ENCODE measurements at regions not wholly inside any gene's neighbourhood (a gene's known extent, or its start where the extent isn't known, plus 50 kb on each side); places are given as distances from the start of the nearest gene placed in this dataset.

DNA sequence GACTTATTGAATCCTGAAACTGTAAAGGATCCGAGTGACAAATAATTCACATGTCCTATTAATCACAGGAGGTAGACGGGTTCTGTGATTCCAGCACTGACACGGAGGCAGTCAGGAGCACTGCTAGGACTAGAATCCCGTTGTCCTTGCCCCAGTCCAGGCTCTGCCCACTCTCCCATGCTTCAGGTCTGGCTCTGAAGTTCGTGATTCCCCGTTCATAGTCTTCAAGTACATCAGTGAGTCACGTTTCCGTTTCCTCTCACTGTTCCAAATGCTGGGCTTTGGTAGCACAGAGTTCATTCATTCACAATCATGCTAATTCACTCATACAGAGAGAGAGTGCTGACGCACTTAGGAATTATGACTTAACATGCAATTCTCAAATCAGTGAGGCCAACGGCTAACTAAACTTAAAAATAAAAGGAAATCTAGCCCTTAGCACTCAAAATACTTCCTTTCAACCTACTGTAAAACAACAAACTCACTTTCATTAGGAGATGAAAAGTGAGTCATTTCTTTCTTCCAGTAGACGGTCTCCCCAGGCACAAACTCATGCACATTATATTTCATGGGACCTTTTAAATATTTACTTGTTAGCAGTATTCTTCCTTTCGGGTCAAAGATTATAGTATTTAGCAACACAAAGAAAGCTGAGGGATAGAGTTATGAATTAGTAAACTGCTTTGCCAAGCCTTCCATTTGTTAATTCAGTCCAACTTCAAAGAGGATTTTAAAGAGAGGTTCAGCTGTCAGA lies 94.0 kb upstream of the NHSL1 start:
- Mint-ChIP-seq H3K27ac (peak overlapping the region; percentile 88), H3K4me1 (peaks cover 24% of the 10 kb centered on the region)

DNA sequence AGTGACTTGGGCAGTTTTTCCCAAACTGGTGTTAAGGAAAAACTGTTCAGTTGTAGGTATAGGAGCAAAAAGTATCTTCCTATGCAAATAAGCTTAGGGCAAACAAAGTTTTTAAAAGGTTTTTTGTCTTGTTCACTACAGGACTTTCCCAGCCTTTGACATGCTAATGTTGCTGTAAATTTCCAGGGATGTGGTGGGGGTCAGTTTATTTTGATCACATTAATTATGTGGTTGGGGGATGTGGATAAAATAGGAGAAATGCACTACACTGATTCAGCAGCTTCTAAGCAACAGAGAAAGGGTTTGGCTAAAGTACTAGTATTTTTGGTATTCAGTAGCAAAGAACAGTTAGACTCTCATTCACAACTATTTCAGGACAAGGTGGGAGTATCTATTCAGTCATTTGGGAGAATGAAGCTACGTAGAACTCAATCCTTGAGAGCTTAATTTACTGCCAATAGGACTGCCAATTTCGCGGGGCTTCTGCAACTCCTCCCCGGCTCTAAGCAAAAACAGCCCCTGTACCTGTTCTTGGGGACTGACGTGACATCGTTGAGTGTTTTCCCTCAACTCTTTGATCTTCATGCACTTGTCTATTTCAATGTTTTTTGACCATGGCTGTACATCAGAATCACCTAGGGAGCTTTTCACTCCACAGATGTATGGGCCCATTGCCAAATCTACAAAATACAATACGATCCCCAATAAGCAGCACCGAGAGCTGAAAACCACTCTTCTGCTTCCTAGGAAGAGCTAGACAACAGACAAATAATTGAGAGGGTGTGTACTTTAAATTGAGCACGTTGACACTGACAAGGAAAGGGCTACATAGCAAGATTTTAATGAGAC lies 94.8 kb upstream of the NHSL1 start:
- ATAC-seq (replicated peaks): no peak
- Mint-ChIP-seq H3K9me3 (no peaks in the 10 kb centered on the region), H3K36me3 (ENCODE audit: low read depth) (no peaks in the 10 kb centered on the region), H3K4me3 (peak overlapping the region; percentile 86), H3K27ac (peak overlapping the region; percentile 88), H3K27me3 (no peaks in the 10 kb centered on the region), H3K4me1 (peaks cover 19% of the 10 kb centered on the region)

More for the DNA sequence above, 94.0 kb upstream of the NHSL1 start:
- Mint-ChIP-seq H3K9me3 (no peaks in the 10 kb centered on the region), H3K36me3 (ENCODE audit: low read depth) (no peaks in the 10 kb centered on the region), H3K27me3 (no peaks in the 10 kb centered on the region), H3K4me3 (peak overlapping the region; percentile 86)
- ATAC-seq (replicated peaks): peak; percentile 96

DNA sequence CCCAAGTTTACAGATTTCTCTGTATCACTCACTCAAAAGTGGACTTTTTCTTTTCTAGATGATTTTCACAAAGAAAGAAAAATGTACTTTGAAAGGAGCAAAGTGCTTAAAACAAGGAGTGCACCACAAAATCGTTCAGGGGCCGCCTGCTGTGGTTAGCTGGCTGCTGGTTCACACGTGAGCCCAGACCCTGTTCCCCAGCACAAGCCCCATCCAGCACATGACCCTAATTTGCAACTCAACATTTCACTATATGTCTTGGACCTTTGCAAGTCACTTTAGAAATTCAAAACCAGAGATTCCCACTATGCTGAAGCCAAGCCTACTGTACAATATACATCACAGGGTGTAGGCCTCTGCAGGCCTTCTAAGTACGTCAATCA lies 95.5 kb upstream of the NHSL1 start:
- H3K9me3 Mint-ChIP-seq: no peaks in the 10 kb centered on the region
- H3K27ac Mint-ChIP-seq: peak overlapping the region; percentile 88
- no peaks in the 10 kb centered on the region for H3K36me3 Mint-ChIP-seq (ENCODE audit: low read depth)
- no peak for ATAC-seq (replicated peaks)
- no peaks in the 10 kb centered on the region for H3K27me3 Mint-ChIP-seq
- peak overlapping the region; percentile 86 for H3K4me3 Mint-ChIP-seq
- peaks cover 19% of the 10 kb centered on the region for H3K4me1 Mint-ChIP-seq

DNA sequence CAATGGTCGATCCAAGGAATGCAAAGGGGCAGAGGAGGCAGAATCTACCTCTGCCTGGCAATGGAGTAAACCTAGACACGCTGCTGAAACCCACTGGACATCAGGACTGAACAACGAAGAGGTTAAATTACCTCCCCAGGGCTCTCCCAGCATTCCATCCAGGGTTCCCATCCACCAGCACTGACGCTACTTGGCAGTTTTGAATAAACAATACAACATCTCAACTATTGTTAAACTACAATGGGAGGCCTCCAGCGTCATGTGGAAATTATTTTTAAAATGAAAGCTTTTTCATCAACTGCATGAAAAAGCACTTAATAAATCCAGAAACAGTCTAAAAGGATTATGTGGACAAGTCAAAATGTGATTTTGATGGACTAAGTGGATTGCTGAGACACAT lies 96.8 kb upstream of the NHSL1 start:
- Mint-ChIP-seq H3K9me3 (no peaks in the 10 kb centered on the region), H3K27me3 (no peaks in the 10 kb centered on the region), H3K4me1 (peaks cover 19% of the 10 kb centered on the region), H3K27ac (no peak overlapping the region), H3K4me3 (no peak overlapping the region), H3K36me3 (ENCODE audit: low read depth) (no peaks in the 10 kb centered on the region)
- no peak for ATAC-seq (replicated peaks)

DNA sequence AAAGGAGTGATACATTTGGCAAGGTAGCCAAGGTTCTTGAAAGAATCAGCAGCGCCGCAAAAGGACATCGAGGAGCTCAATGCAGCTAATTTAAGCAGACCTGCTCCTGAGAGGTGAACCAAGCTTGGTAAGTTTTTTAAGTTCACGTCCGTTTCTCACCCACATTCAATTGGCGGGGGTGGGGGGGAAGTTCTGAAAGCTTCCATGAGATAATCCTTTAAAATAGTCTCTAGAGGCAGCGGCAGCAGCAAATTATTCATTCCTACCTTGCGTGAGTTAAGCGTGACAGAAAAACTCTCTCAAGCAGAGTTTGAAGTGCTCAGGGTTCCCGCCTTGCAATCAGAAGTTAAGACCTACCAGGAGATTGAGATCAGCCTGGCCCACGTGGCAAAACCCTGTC lies 97.3 kb upstream of the NHSL1 start:
- Mint-ChIP-seq H3K27ac (no peak overlapping the region), H3K27me3 (no peaks in the 10 kb centered on the region), H3K36me3 (ENCODE audit: low read depth) (no peaks in the 10 kb centered on the region), H3K4me1 (peaks cover 19% of the 10 kb centered on the region), H3K9me3 (no peaks in the 10 kb centered on the region), H3K4me3 (no peak overlapping the region)
- ATAC-seq (replicated peaks): no peak

DNA sequence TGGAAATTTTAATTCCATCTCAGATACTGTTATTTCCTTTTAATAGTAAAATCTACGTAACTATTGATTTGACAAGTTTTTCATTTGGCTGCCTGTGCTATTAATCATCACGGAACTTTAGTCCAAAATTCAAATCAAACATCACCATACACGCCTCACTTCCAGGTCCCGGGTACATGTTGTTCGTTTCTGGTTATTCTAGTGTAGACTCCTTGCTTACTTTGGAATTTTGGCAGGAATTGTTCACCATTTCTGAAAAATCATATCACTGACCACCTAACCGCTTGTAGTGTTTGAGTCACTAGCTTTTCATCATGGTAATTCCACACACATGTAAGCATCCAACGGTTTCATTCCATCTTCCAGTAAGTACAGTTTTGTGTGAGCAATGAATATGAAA lies 98.0 kb upstream of the NHSL1 start:
- no peaks in the 10 kb centered on the region for H3K9me3 Mint-ChIP-seq
- no peak overlapping the region for H3K4me3 Mint-ChIP-seq
- peaks cover 3% of the 10 kb centered on the region for H3K27me3 Mint-ChIP-seq
- peaks cover 19% of the 10 kb centered on the region for H3K4me1 Mint-ChIP-seq
- H3K36me3 Mint-ChIP-seq (ENCODE audit: low read depth): no peaks in the 10 kb centered on the region
- no peak overlapping the region for H3K27ac Mint-ChIP-seq
- ATAC-seq (replicated peaks): no peak

DNA sequence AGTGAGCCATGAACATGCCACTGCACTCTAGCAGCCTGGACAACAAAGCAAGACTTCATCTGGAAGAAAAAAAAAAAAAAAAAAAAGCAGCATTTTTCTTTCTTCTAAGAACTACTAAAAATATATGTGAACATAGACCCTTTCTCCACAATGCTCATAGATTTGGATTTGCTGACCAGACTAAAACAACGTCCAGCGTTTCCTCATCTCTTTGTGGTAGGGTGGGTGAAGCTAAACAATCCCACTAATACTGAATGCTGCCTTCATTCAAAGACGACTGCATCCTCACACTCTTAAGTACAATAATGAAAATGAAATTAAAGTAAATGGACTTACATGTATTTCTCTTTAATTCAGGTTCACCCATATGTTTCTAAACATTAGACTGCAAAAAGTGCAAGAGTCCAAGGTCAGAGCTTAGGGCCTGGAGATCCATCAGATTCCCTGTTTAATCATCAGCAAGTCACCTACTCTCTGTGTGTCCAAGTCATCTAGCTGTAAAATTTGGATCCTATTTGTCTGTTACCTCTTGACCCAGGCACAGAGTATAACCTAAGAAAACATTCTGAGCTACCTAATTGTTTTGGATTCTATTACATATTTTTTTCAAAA lies 99.4 kb upstream of the NHSL1 start:
- ATAC-seq (replicated peaks): no peak
- Mint-ChIP-seq H3K36me3 (ENCODE audit: low read depth) (no peaks in the 10 kb centered on the region), H3K27me3 (peaks cover 7% of the 10 kb centered on the region), H3K4me1 (peaks cover 9% of the 10 kb centered on the region), H3K27ac (no peak overlapping the region), H3K4me3 (no peak overlapping the region), H3K9me3 (no peaks in the 10 kb centered on the region)

DNA sequence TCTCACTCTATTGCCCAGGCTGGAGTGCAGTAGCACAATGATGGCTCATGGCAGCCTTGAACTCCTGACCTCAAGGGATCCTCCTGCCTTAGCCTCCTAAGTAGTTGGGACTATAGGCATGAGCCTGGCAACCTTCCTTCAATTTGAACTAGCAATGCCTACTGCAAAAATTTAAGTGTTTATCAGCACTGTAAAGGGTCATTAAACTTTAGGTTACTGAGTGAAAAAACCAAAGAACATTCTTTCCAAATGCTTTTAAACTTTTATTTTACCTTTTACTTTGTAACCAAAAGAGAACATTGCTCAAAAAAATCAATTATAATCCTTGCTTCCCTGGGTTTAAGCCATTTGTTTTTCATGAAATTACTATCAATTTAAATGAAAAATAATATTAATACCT lies 101.0 kb upstream of the NHSL1 start:
- Mint-ChIP-seq H3K27me3 (peaks cover 8% of the 10 kb centered on the region), H3K27ac (no peak overlapping the region), H3K36me3 (ENCODE audit: low read depth) (no peaks in the 10 kb centered on the region)

DNA sequence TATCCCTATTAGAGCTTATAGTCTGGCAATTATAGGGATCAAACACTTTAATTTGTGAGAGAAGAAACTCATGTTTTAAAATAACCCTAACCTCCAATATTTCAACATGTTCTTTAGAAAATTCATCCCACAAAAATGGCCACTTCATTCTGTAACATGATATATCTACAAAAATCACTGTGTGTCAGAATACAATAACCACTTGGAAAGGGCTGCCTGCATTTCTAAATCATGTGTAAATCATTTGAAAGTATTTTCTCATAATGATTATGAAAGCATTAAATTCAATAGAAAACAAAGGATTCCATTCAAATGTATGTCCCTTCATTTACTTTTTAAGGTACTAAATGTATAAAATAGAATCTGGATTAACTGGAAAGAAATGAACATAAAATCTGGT lies 101.4 kb upstream of the NHSL1 start:
- Mint-ChIP-seq H3K27ac (no peak overlapping the region), H3K9me3 (no peaks in the 10 kb centered on the region), H3K36me3 (ENCODE audit: low read depth) (no peaks in the 10 kb centered on the region), H3K27me3 (peaks cover 12% of the 10 kb centered on the region), H3K4me3 (no peak overlapping the region), H3K4me1 (no peaks in the 10 kb centered on the region)
- ATAC-seq (replicated peaks): no peak

More for the DNA sequence above, 101.0 kb upstream of the NHSL1 start:
- Mint-ChIP-seq H3K9me3 (no peaks in the 10 kb centered on the region), H3K4me3 (no peak overlapping the region), H3K4me1 (no peaks in the 10 kb centered on the region)
- no peak for ATAC-seq (replicated peaks)

DNA sequence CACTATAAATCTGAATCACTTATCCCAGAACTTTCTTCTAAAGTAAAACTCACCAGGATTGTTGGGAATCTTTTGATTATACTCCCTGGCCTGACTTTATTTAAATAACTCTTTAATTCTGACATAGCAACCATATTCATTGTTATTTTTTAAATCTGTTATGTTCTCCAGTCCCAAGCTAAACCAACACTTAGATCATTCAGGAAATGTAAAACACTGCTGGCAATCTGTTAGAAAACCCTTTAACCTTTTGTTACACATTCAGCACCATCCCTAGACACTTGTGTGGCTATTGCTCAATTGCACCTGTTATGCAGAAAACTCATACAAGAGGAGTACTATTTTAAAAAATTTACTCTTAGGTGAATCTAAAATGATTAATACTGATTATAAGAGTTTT lies 101.8 kb upstream of the NHSL1 start:
- Mint-ChIP-seq H3K9me3 (no peaks in the 10 kb centered on the region), H3K27me3 (peaks cover 13% of the 10 kb centered on the region), H3K27ac (no peak overlapping the region), H3K4me1 (no peaks in the 10 kb centered on the region), H3K4me3 (no peak overlapping the region), H3K36me3 (ENCODE audit: low read depth) (no peaks in the 10 kb centered on the region)
- ATAC-seq (replicated peaks): no peak

DNA sequence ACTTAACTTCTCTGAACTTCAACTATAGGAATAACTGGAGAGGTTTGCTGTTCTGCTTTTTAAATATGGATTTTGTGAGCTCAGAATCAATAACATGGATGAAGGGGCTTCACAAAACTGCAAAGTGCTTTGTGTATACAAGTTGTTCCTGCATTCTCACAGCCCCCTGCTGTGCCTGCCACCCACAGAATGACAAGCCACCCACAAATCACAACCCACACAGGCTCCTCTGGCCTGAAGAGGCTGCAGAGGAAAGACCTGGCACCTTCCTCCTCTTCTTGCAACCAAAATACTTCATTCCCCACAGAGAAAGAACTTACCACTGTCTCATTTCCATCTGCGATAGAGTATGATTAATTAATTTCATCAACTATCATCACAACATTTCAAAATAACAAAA lies 106.7 kb upstream of the NHSL1 start:
- Mint-ChIP-seq H3K4me3 (no peak overlapping the region), H3K36me3 (ENCODE audit: low read depth) (no peaks in the 10 kb centered on the region), H3K27ac (no peak overlapping the region), H3K27me3 (peaks cover 21% of the 10 kb centered on the region), H3K9me3 (no peaks in the 10 kb centered on the region), H3K4me1 (no peaks in the 10 kb centered on the region)
- no peak for ATAC-seq (replicated peaks)

DNA sequence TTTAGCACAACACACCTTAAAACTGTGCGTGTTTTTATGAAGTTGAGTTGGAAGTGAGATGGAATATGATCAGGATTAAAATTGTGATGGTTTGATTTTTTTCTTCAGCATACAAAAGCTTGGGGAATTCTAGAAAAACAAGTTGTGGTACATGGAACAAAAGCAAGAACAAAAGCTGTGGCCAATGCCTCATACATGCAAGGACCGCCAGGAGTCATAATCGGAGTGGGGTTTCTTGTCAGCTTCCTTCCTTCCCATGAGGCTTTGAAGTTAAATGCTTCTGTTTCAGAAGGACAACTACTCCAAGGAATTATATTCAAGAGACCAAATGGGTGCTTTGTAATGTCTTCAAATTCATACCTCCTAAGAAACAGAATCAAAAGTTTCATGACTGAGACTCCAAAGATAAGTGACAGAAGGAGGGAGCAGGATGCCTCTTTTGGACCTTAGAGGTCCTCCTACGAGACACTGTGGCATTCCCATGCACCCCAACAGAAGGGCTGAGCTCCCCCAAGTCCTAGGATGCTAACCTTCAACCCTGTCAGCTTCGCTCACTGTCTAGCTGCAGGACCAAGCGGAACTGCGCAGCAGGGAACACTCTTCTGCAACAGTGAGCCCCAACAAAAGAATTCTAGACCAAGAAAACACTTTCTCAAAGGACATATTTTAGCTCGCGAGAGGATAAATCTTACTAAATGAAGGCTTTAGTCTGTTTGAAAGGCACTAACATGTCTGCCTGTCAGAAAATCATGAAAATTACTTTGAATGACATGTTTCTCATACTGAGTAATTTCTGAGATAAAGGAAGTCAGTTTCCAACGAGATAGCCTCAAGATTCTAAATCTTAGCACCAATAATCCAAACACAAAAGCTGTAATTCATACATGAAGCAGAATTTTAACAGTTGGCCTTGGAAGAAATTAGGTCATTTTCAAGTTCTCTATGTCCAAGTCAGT lies 108.5 kb upstream of the NHSL1 start:
- Mint-ChIP-seq H3K4me3 (no peak overlapping the region), H3K4me1 (no peaks in the 10 kb centered on the region), H3K27ac (no peak overlapping the region), H3K36me3 (ENCODE audit: low read depth) (no peaks in the 10 kb centered on the region), H3K9me3 (no peaks in the 10 kb centered on the region), H3K27me3 (peaks cover 15% of the 10 kb centered on the region)
- ATAC-seq (replicated peaks): no peak

DNA sequence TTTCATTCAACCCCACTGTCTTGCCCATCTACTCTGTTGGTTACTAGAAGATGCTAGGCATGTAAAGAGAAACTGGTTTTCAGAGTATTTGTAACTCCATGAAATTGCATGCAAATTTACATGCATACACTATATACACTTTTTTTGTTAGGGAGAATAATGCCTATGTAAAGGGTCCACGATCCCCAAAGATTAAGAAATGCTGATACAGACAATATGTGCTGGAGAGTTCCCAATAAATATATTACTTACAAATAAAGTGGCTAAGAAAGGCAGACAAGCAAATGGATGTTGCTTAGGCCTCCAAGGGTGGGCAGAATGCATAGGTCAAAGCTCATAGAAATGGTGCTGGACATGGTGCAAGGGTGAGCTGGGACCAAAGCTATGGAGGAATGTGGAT lies 109.6 kb upstream of the NHSL1 start:
- Mint-ChIP-seq H3K4me3 (no peak overlapping the region), H3K4me1 (no peaks in the 10 kb centered on the region), H3K36me3 (ENCODE audit: low read depth) (no peaks in the 10 kb centered on the region), H3K9me3 (no peaks in the 10 kb centered on the region), H3K27ac (no peak overlapping the region), H3K27me3 (peaks cover 14% of the 10 kb centered on the region)
- ATAC-seq (replicated peaks): no peak

DNA sequence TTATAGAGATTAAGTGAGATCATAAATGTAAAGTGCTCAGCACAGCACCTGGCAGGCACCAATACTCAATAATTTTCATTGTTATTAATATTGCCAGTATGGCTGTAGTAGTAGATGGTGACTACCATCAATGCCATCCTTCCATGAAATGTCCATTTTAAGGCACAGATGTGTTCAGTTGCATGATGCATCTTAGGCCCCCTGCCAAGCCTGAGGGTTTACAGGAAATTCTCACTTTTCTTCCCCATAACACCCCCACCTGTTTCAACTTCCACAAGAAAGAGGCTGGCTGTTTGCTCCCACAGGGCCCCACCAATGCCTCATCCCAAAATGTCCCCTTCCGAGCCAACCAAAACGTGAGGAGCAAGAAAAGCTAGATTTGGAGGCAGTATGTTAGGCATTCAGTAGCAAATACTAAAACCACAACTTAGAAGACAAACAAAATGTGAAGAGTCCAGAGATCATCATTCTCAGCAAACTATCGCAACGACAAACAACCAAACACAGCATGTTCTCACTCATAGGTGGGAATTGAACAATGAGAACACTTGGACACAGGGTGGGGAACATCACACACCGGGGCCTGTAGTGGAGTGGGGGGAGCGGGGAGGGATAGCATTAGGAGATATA lies 110.6 kb upstream of the NHSL1 start:
- Mint-ChIP-seq H3K4me1 (no peaks in the 10 kb centered on the region), H3K4me3 (no peak overlapping the region), H3K27me3 (peaks cover 14% of the 10 kb centered on the region), H3K27ac (no peak overlapping the region), H3K9me3 (no peaks in the 10 kb centered on the region), H3K36me3 (ENCODE audit: low read depth) (no peaks in the 10 kb centered on the region)
- ATAC-seq (replicated peaks): no peak
